ENCODE measurements at regions not wholly inside any gene's neighbourhood (a gene's known extent, or its start where the extent isn't known, plus 50 kb on each side); places are given as distances from the start of the nearest gene placed in this dataset.
"Not testable (repeated sequence)": the region's sequence is repeated elsewhere in the genome, so short reads cannot be mapped to it uniquely, and the experiment has no call there.

GRCh38 chr20:30814312-30814639 lies 443.2 kb upstream of the DEFB115 start:
- TF ChIP-seq EP300, CTCF (IDR thresholded peaks at IDR 0.05): not testable (repeated sequence)
